Kidney (tissue), 13 donors: ENCODE measurements at regions not wholly inside any gene's neighbourhood (a gene's known extent, or its start where the extent isn't known, plus 50 kb on each side); places are given as distances from the start of the nearest gene placed in this dataset.

Source experiments
- DNase-seq, 5 donors: peaks; one replicate each; pipeline ENCODE4 v3.0.0-alpha.2; 2013 to 2020
- FAIRE-seq: peaks from 2 replicates; lab custom pipeline; 2012; peaks lifted over from hg19 to GRCh38; lab: Jason Lieb, UNC
- H3K27ac ChIP-seq, 2 donors: one replicate each; pipeline ENCODE4 v1.7.0; 2013; ENCODE audit warnings: low read depth in 2 of 2, low read length in 2 of 2, inconsistent platforms in 1 of 2
- H3K27me3 ChIP-seq: one replicate; pipeline ENCODE4 v1.7.1; 2013; ENCODE audit warnings: low read length, inconsistent platforms; ENCODE audit not compliant: control insufficient read depth, insufficient read depth
- H3K36me3 ChIP-seq, 3 donors: one replicate each; pipeline versions ENCODE4 v1.7.0 to v1.7.1; 2013; ENCODE audit warnings: low read length in 3 of 3, control low read depth in 1 of 3, inconsistent platforms in 1 of 3; ENCODE audit not compliant: insufficient read depth in 3 of 3, control insufficient read depth in 2 of 3
- H3K4me1 ChIP-seq, 3 donors: one replicate each; pipeline versions ENCODE4 v1.7.0 to v1.7.1; 2013; ENCODE audit warnings: low read length in 3 of 3, inconsistent platforms in 1 of 3, low read depth in 1 of 3; ENCODE audit not compliant: control insufficient read depth in 2 of 3, insufficient read depth in 2 of 3
- H3K4me3 ChIP-seq, 3 donors: one replicate each; pipeline versions ENCODE4 v1.7.0 to v1.8.1; 2013; ENCODE audit warnings: low read length in 3 of 3, control low read depth in 1 of 3, inconsistent platforms in 1 of 3
- H3K9ac ChIP-seq, 3 donors: one replicate each; pipeline versions ENCODE4 v1.7.0 to v1.7.1; 2013; ENCODE audit warnings: low read length in 3 of 3, control low read depth in 1 of 3, inconsistent platforms in 1 of 3
- H3K9me3 ChIP-seq, 3 donors: one replicate each; pipeline versions ENCODE4 v1.7.0 to v1.7.1; 2013; ENCODE audit warnings: low read length in 3 of 3, control low read depth in 1 of 3, inconsistent platforms in 1 of 3; ENCODE audit not compliant: control insufficient read depth in 2 of 3, insufficient read depth in 1 of 3
- intact Hi-C: fragments of 100-400 bp; cut with DNase I; formaldehyde crosslinking; loops from one replicate; pipeline ENCODE4 v1.11.1; 2022
- TF ChIP-seq, protein P1 (sequence below): IDR thresholded peaks from 3 replicates; pipeline ENCODE4 v1.5.1; 2012; ENCODE audit warnings: mild to moderate bottlenecking, moderate library complexity, borderline replicate concordance; ENCODE audit not compliant: insufficient read depth; ENCODE audit errors: extremely low read depth
- donor health status: control.
- donor health status: control.
- donor health status: control.
- donor health status: control.
- donor health status: control.
- donor health status: DM: yes; HTN: yes; CAD: no.
- donor health status: Normal renal cell carcinoma (clear cell type).

DNA sequence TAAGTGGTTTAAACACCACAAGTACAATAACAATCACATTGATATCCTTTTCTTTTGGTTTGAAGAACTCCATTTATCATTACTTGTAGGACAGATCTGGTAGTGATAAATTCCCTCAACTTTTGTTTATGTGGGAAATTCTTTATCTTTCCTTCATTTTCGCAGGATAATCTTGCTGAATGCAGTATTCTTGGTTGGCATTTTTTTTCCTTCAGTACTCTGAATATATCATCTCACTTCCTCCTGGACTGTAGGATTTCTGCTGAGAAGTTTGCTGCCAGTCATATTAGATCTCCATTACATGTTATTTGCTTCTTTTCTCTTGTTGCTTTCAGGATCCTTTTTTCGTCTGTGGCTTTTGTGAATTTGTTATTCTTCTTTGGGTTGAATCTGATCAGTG lies 179.0 kb upstream of the PLET1 start:
- Histone ChIP-seq H3K9me3 (peaks cover 0 to 10% (median 8%) of the 10 kb centered on the region in 3 donors), H3K27me3 (no peaks in the 10 kb centered on the region), H3K4me3 (no peak overlapping the region), H3K36me3 (no peaks in the 10 kb centered on the region), H3K9ac (no peak overlapping the region), H3K27ac (no peak overlapping the region), H3K4me1 (no peaks in the 10 kb centered on the region)
- TF ChIP-seq, protein P1, sequence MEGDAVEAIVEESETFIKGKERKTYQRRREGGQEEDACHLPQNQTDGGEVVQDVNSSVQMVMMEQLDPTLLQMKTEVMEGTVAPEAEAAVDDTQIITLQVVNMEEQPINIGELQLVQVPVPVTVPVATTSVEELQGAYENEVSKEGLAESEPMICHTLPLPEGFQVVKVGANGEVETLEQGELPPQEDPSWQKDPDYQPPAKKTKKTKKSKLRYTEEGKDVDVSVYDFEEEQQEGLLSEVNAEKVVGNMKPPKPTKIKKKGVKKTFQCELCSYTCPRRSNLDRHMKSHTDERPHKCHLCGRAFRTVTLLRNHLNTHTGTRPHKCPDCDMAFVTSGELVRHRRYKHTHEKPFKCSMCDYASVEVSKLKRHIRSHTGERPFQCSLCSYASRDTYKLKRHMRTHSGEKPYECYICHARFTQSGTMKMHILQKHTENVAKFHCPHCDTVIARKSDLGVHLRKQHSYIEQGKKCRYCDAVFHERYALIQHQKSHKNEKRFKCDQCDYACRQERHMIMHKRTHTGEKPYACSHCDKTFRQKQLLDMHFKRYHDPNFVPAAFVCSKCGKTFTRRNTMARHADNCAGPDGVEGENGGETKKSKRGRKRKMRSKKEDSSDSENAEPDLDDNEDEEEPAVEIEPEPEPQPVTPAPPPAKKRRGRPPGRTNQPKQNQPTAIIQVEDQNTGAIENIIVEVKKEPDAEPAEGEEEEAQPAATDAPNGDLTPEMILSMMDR: no peak
- intact Hi-C loops: no loop called here
- no peak for DNase-seq
- no peak for FAIRE-seq

DNA sequence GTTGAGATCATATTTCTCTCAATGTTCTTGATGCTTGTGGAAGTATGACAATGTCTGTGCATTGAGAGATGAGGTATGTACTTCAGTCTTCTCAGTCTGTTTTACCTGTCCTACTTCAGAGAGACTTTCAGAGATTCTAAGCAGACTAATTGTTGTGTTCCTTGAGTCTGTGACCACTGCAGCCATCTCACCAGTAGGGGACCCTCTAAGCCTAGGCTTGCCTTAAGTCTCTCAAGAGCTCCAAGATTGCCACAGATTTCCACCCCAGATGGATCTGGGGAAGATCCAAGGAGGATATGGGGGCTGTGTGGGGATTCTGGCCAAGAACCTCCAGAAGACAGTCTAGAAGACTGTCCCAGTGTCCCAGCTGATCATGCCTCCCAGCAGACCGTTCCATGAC lies 179.9 kb upstream of the PLET1 start:
- no peak for DNase-seq
- H3K9me3 ChIP-seq: peaks cover 0 to 12% (median 11%) of the 10 kb centered on the region in 3 donors
- no peak overlapping the region for H3K9ac ChIP-seq
- no peaks in the 10 kb centered on the region for H3K4me1 ChIP-seq
- FAIRE-seq: no peak
- no peak overlapping the region for H3K4me3 ChIP-seq
- H3K36me3 ChIP-seq: no peaks in the 10 kb centered on the region
- intact Hi-C loops: no loop called here
- no peak overlapping the region for H3K27ac ChIP-seq
- no peaks in the 10 kb centered on the region for H3K27me3 ChIP-seq
- TF ChIP-seq, protein P1: no peak

DNA sequence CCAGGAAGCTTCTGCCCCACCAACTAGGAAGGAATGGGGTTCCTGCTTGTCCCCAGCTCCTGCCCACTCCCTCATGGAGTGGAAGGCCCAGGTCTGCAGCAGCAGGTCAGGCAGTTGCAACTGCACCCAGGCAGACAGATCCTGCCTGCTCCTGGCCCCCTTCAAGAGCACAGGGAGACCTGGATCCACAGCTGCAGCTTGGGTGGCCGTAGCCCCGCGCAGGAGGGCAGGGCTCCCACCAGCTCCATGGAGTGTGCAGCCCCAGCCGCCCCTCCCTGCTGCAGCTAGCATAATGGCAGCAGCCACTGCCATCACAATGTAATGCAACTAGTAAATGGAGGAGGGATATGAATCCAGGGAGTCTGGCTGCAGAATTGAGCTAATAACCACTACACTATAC lies 187.5 kb upstream of the PLET1 start:
- no peak for DNase-seq
- TF ChIP-seq, protein P1: no peak
- Histone ChIP-seq H3K9me3 (peaks cover 0 to 3% (median 3%) of the 10 kb centered on the region in 3 donors), H3K27me3 (no peaks in the 10 kb centered on the region), H3K4me1 (no peaks in the 10 kb centered on the region), H3K27ac (no peak overlapping the region), H3K36me3 (no peaks in the 10 kb centered on the region), H3K9ac (no peak overlapping the region), H3K4me3 (no peak overlapping the region)
- intact Hi-C loops: no loop called here
- FAIRE-seq: no peak

DNA sequence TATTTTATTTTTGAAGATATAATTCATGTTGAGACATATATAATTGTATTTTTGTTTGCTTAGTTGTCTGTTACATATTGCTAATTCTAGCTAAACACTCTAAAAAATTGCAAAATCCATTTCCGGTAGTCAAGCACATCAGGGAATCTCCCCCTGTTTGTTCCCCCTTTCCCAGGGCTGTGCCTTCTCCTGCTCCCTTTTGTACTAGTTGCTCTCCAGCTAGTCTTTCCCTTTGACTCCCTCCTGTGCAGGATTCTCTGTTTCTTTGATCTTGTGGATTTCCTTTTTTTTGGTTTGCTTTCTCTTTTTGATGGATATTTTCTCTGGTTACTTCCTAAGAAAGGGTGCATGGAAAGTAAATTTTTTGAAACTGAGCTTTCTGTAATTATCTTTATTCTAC lies 188.1 kb upstream of the PLET1 start:
- Histone ChIP-seq H3K4me3 (no peak overlapping the region), H3K9ac (no peak overlapping the region), H3K9me3 (peaks cover 0 to 3% (median 3%) of the 10 kb centered on the region in 3 donors), H3K27me3 (no peaks in the 10 kb centered on the region), H3K27ac (no peak overlapping the region), H3K4me1 (no peaks in the 10 kb centered on the region), H3K36me3 (no peaks in the 10 kb centered on the region)
- DNase-seq (no peak), FAIRE-seq (no peak)
- intact Hi-C loops: no loop called here
- TF ChIP-seq, protein P1: no peak
